Stromal cell of bone marrow (primary cell): ENCODE measurements at regions not wholly inside any gene's neighbourhood (a gene's known extent, or its start where the extent isn't known, plus 50 kb on each side); places are given as distances from the start of the nearest gene placed in this dataset.
A peak's percentile ranks its signal among the peaks of the same experiment; 100 is the strongest.

ENCODE experiments used
- DNase-seq: peaks from one replicate; pipeline ENCODE4 v3.0.0-alpha.2; 2012; ENCODE audit warnings: low read depth

GRCh38 chr15:77557564-77557963 is 75.1 kb downstream of the LINGO1 start:
- DNase-seq: no peak

GRCh38 chr15:77557144-77557543 is 75.6 kb downstream of the LINGO1 start:
- no peak for DNase-seq

- no peak for DNase-seq
Measured at GRCh38 chr15:77556622-77557021, 76.1 kb downstream of the LINGO1 start.

- DNase-seq: no peak
Measured at GRCh38 chr15:77555232-77555631, 77.5 kb downstream of the LINGO1 start.

- DNase-seq: no peak
Measured at GRCh38 chr15:77554306-77555080, 78.2 kb downstream of the LINGO1 start.

- DNase-seq: no peak
Measured at GRCh38 chr15:77553695-77554094, 79.0 kb downstream of the LINGO1 start.

- DNase-seq: no peak
Measured at GRCh38 chr15:77553257-77553656, 79.5 kb downstream of the LINGO1 start.

- DNase-seq: no peak
Measured at GRCh38 chr15:77552066-77552465, 80.6 kb downstream of the LINGO1 start.

- DNase-seq: no peak
Measured at GRCh38 chr15:77550301-77551251, 82.1 kb downstream of the LINGO1 start.

- DNase-seq: no peak
Measured at GRCh38 chr15:77549576-77550288, 83.0 kb downstream of the LINGO1 start.

GRCh38 chr15:77548589-77549557 is 83.8 kb downstream of the LINGO1 start:
- no peak for DNase-seq

GRCh38 chr15:77547801-77548588 is 84.7 kb downstream of the LINGO1 start:
- no peak for DNase-seq

- DNase-seq: no peak
Measured at GRCh38 chr15:77546870-77547269, 85.8 kb downstream of the LINGO1 start.

GRCh38 chr15:77546050-77546501 is 86.6 kb downstream of the LINGO1 start:
- DNase-seq: peak; percentile 78

GRCh38 chr15:77545058-77545457 is 87.7 kb downstream of the LINGO1 start:
- no peak for DNase-seq

GRCh38 chr15:77544162-77544561 is 88.5 kb downstream of the LINGO1 start:
- DNase-seq: no peak

GRCh38 chr15:77543159-77543882 is 89.4 kb downstream of the LINGO1 start:
- peak; percentile 69 for DNase-seq

GRCh38 chr15:77542491-77543001 is 90.2 kb downstream of the LINGO1 start:
- DNase-seq: no peak

- DNase-seq: no peak
Measured at GRCh38 chr15:77541421-77542181, 91.1 kb downstream of the LINGO1 start.
